GM08714 (cell line): ENCODE measurements at regions not wholly inside any gene's neighbourhood (a gene's known extent, or its start where the extent isn't known, plus 50 kb on each side); places are given as distances from the start of the nearest gene placed in this dataset.

ENCODE experiments used
- H3K4me3 ChIP-seq: fragments of 200-500 bp; sonication (Bioruptor generic); 2 replicates; pipeline ENCODE4 v1.5.1; 2014; ENCODE audit warnings: mild to moderate bottlenecking, low read length, inconsistent platforms
- ZNF274 ChIP-seq: IDR thresholded peaks from 2 replicates; pipeline ENCODE4 v1.6.1; 2012; ENCODE audit warnings: mild to moderate bottlenecking, low read depth, low read length

- H3K4me3 ChIP-seq, result peak overlapping the region; percentile 47
- no peak for TF ChIP-seq ZNF274
These were observed 82.6 kb upstream of the PRKG1 start for GRCh38 chr10:50991456-50992355.

- TF ChIP-seq ZNF274, result no peak
- H3K4me3 ChIP-seq, result no peak overlapping the region
These were observed 81.9 kb upstream of the PRKG1 start for GRCh38 chr10:50992356-50992901.

GRCh38 chr10:50992972-50993766, 81.1 kb upstream of the PRKG1 start:
- TF ChIP-seq ZNF274, result no peak
- H3K4me3 ChIP-seq, result no peak overlapping the region

GRCh38 chr10:50993771-50994251, 80.5 kb upstream of the PRKG1 start:
- no peak overlapping the region for H3K4me3 ChIP-seq
- no peak for TF ChIP-seq ZNF274

GRCh38 chr10:50997461-50997860, 76.8 kb upstream of the PRKG1 start:
- no peak for TF ChIP-seq ZNF274
- no peak overlapping the region for H3K4me3 ChIP-seq

GRCh38 chr10:50999163-50999562, 75.1 kb upstream of the PRKG1 start:
- TF ChIP-seq ZNF274, result no peak
- no peak overlapping the region for H3K4me3 ChIP-seq

GRCh38 chr10:51000164-51000563, 74.1 kb upstream of the PRKG1 start:
- H3K4me3 ChIP-seq, result no peak overlapping the region

GRCh38 chr10:51000976-51001375, 73.3 kb upstream of the PRKG1 start:
- no peak overlapping the region for H3K4me3 ChIP-seq
- TF ChIP-seq ZNF274, result no peak

More at GRCh38 chr10:51000164-51000563, 74.1 kb upstream of the PRKG1 start:
- no peak for TF ChIP-seq ZNF274

GRCh38 chr10:51001587-51001986, 72.7 kb upstream of the PRKG1 start:
- no peak for TF ChIP-seq ZNF274
- H3K4me3 ChIP-seq, result no peak overlapping the region

GRCh38 chr10:51002469-51002868, 71.8 kb upstream of the PRKG1 start:
- TF ChIP-seq ZNF274, result no peak
- H3K4me3 ChIP-seq, result no peak overlapping the region

GRCh38 chr10:51004776-51005175, 69.5 kb upstream of the PRKG1 start:
- no peak overlapping the region for H3K4me3 ChIP-seq
- no peak for TF ChIP-seq ZNF274

- no peak overlapping the region for H3K4me3 ChIP-seq
- no peak for TF ChIP-seq ZNF274
These were observed 68.7 kb upstream of the PRKG1 start for GRCh38 chr10:51005551-51005950.

- H3K4me3 ChIP-seq, result no peak overlapping the region
- no peak for TF ChIP-seq ZNF274
These were observed 67.6 kb upstream of the PRKG1 start for GRCh38 chr10:51006686-51007085.

- TF ChIP-seq ZNF274, result no peak
- H3K4me3 ChIP-seq, result no peak overlapping the region
These were observed 66.5 kb upstream of the PRKG1 start for GRCh38 chr10:51007781-51008180.
